ENCODE measurements at regions not wholly inside any gene's neighbourhood (a gene's known extent, or its start where the extent isn't known, plus 50 kb on each side); places are given as distances from the start of the nearest gene placed in this dataset.

DNA sequence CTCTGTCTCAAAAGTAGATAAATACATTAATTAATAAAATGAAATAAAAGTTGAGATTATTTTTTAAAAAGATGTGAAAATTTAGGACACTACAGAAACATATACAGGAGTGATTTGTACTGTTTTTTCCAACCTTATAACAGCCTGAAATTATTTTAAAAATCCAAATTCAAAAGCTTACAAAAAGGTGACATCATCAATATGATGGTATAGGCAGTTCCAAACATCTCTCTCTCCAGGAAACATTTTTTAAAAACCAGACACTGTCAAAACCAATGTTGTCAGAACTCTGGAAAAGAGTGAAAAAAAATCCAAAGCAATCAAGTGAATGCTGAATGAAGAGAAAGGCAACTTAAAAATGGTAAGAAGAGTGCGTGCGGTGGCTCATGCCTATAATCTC lies 76.7 kb downstream of the HHEX start:
- TF ChIP-seq GATA1 (IDR thresholded peaks at IDR 0.05; ENCODE audit: low read depth, low read length) (no peak), POLR2A (IDR thresholded peaks at IDR 0.05; ENCODE audit: low read length) (no peak)
- no peak for DNase-seq

DNA sequence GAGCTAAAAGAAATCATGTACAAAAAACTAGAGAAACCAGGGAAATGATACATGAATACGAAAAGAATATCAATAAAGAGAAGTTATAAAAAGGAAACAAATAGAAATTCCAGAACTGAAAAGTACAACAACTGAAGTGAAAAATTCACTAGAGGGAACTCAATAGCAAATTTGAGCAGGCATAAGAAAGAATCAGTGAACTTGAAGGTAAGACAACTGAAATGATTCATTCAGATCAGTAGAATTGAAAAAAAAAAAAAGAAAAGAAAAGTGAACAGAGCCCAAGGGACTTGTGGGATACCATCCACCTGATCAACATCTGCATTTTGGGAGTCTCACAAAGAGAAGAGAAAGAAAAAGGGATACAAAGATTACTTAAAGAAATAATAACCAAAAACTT lies 78.3 kb downstream of the HHEX start:
- no peak for DNase-seq
- TF ChIP-seq POLR2A (IDR thresholded peaks at IDR 0.05; ENCODE audit: low read length): no peak

DNA sequence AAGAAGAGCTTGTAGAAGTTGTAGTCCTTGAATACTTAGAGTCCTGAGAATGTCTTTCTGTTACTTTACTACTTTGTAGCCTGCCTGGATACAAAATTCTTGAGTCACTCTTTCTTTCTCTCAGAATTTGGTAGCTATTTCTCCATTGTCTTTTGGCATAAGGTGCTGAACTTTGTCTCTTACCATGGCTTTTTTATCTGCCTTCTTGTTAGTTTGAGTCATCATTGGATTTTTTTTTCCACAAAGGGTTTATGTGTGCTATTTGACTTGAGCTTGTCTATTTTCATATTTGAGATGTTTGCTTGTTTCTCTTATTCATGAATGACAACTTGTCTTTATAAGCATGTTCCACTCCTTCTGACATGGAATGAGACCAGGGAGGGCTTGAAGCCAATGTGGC lies 74.5 kb upstream of the EXOC6 start:
- no peak for DNase-seq
- TF ChIP-seq GATA1 (IDR thresholded peaks at IDR 0.05; ENCODE audit: low read depth, low read length): no peak
- TF ChIP-seq POLR2A (IDR thresholded peaks at IDR 0.05; ENCODE audit: low read length): no peak

DNA sequence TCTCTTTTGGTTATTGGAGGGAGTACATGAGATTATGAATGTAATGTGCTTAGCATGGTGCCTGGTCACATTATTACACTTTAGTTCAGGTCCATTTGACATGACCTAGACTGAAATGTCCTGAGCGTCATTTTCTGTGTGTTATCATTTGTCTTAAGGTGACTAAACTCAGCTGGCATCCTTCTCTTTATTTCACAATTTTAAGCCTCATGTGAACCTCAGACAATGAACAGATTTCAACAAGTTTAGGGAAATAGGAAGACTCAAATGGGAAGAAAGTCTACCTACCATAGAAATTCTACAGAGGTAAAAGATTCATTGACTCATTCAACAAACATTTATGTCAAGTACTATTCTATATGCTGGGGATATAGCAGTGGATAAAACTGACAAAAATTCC lies 70.2 kb upstream of the EXOC6 start:
- TF ChIP-seq GATA1 (IDR thresholded peaks at IDR 0.05; ENCODE audit: low read depth, low read length) (no peak), POLR2A (IDR thresholded peaks at IDR 0.05; ENCODE audit: low read length) (no peak)
- no peak for DNase-seq

DNA sequence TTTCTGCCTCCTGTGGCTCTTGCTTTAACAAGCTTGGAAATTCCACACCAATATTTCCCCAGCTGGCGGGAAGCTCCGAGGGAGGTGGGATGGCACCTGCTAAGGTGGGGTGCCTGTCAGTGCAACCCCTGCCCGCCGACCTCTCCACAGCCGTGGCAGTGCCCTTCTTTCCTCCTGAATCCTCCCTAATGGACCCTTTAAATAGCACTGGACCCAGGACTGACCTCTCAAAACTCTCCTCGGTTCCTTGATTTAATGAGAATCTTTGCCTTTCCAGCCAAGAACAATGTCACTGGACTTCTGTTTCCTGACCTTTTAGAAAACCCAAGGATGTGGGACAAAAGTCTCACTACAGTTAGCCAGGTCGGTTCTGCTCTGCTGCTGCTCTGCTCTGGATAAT lies 63.2 kb upstream of the EXOC6 start:
- TF ChIP-seq POLR2A (IDR thresholded peaks at IDR 0.05; ENCODE audit: low read length) (no peak), GATA1 (IDR thresholded peaks at IDR 0.05; ENCODE audit: low read depth, low read length) (no peak)
- DNase-seq: no peak

DNA sequence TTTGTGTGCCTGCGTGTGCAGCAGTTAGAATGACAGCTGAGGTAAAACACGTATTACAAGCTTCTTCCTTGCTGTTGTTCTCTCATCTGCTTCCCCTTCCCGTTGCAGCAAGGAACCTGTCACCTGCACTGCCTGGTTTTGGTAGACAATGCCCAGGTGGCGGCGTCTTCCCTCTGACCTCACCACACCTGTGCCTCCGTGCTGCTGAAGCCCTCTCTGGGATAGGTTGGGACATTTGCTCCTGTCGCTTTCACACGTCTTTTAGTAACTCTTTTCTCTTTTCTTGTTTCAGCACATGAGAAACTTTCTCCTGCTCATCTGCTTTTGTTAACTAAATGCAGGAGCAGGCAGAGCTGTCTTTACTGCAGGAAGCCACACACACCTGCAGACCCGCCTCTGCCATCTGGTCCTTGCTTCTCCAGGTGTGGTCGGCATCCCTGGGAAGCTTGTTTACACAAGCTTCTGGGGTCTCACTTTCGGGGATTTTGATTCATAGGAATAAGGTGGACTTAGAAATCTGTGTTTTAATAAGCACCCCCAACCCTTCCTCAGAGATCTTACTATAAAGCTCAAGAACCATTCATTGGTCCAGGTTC lies 60.7 kb upstream of the EXOC6 start:
- no peak for DNase-seq

DNA sequence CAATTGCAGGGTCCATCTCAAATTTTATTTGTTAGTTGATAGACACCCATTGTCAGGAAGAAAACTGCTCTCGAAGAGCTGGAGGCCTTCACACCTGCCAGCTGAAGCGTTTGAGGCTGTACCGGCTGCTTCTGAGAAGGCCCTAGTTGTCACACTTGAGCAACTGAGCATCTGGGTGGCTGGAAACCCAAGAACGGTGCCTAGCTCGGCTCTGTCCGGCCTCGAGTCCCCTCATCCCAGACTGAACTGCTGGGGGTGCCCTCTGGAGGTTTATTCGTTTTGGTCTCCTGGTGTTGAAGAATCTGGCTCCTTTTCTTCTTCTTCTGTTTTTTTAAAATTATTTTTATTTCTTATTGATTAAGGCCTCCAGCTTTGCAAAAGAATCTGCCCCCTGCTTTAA lies 59.3 kb upstream of the EXOC6 start:
- TF ChIP-seq POLR2A (IDR thresholded peaks at IDR 0.05; ENCODE audit: low read length) (no peak), GATA1 (IDR thresholded peaks at IDR 0.05; ENCODE audit: low read depth, low read length) (no peak)

More for the DNA sequence above, 60.7 kb upstream of the EXOC6 start:
- no peak for TF ChIP-seq POLR2A (IDR thresholded peaks at IDR 0.05; ENCODE audit: low read length)
- no peak for TF ChIP-seq GATA1 (IDR thresholded peaks at IDR 0.05; ENCODE audit: low read depth, low read length)

DNA sequence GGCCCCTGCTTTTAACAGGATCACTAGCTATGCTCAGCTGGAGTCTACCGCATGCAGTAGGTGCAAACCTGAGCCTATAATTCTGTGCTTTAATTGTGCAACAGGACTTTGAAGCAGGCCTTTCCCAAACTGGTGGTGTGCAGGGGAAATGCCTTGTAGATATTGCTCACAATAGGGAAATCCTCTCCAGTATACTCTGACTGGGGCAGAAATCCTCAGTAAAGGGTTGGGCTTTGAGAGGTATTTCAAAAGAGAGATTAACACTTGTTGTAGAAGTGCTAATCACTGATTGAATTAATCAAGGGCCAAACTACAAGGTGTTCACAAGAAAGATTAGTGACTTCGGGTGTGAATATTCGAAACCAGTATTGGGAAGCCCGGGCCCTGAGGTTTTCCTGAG lies 58.5 kb upstream of the EXOC6 start:
- no peak for DNase-seq
- TF ChIP-seq POLR2A (IDR thresholded peaks at IDR 0.05; ENCODE audit: low read length) (no peak), GATA1 (IDR thresholded peaks at IDR 0.05; ENCODE audit: low read depth, low read length) (no peak)

More for the DNA sequence above, 59.3 kb upstream of the EXOC6 start:
- DNase-seq: no peak

DNA sequence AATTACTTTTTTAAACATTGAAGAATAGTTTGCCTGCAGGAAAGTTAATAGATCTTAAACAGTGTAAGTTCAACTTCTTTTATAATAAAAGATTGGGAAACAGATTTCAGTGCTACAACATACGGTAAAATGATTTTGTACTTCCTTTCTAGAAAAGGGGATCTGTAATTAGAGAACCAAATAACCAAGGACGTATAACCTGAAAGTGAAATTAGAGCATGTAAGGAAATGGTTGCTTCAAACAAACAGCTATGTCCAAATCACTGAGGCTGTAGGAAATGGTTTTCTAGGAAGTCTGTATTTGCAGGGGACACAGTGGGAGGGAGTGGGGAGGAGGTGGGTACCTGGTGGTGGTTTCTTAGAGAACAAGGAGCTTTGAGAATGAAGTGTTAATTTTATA lies 57.9 kb upstream of the EXOC6 start:
- TF ChIP-seq POLR2A (IDR thresholded peaks at IDR 0.05; ENCODE audit: low read length) (no peak), GATA1 (IDR thresholded peaks at IDR 0.05; ENCODE audit: low read depth, low read length) (no peak)
- no peak for DNase-seq

DNA sequence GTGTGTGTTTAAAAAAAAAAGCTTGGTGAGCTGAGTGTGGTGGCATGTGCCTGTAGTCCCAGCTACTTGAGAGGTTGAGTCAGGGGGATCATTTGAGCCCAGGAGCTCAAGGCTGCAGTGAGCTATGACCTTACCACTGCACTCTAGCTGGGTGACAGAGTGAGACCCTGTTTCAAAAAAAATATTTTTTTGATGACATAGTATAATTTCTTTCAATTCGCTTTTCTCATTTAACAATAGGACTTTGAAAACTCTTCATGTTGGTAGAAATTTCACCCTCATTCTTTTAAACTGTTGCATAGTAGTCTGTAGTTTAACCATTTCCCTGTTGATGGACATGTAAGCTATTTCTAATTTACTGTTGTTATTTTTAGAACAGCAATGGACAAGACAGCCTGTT lies 55.7 kb upstream of the EXOC6 start:
- no peak for TF ChIP-seq POLR2A (IDR thresholded peaks at IDR 0.05; ENCODE audit: low read length)
- DNase-seq: no peak
